ENCODE measurements at regions not wholly inside any gene's neighbourhood (a gene's known extent, or its start where the extent isn't known, plus 50 kb on each side); places are given as distances from the start of the nearest gene placed in this dataset.
"Not testable (repeated sequence)": the region's sequence is repeated elsewhere in the genome, so short reads cannot be mapped to it uniquely, and the experiment has no call there.

GRCh38 chr10:117492504-117492903, 50.0 kb upstream of the EMX2 start:
- DNase-seq = no peak

GRCh38 chr10:117488004-117488403, 54.5 kb upstream of the EMX2 start:
- no peak for DNase-seq

GRCh38 chr10:117486606-117487005, 55.9 kb upstream of the EMX2 start:
- no peak for DNase-seq

GRCh38 chr10:117483056-117483590, 59.4 kb upstream of the EMX2 start:
- no peak for DNase-seq

GRCh38 chr10:117481011-117481410, 61.5 kb upstream of the EMX2 start:
- not testable (repeated sequence) for DNase-seq

DNA sequence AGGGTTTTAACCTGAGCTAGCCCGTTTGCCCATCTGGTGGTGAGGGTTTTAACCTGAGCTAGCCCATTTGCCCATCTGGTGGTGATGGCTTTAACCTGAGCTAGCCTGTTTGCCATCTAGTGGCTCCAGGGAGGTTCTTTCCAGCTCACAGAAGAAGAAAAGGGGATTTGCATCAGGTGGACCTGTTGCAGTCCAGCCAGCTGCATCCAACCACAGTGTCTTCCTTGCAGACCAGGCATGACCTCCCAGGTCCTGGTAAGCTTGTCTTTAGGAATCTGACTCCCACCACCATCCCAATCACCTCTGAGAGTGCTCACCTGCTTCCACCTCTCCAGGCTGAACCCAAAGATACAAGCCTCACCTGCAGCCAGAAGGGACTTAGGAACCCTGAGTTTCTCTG, 62.4 kb upstream of the EMX2 start:
- DNase-seq = no peak

- no peak for DNase-seq
Measured at GRCh38 chr10:117477961-117478670, 64.4 kb upstream of the EMX2 start.

DNA sequence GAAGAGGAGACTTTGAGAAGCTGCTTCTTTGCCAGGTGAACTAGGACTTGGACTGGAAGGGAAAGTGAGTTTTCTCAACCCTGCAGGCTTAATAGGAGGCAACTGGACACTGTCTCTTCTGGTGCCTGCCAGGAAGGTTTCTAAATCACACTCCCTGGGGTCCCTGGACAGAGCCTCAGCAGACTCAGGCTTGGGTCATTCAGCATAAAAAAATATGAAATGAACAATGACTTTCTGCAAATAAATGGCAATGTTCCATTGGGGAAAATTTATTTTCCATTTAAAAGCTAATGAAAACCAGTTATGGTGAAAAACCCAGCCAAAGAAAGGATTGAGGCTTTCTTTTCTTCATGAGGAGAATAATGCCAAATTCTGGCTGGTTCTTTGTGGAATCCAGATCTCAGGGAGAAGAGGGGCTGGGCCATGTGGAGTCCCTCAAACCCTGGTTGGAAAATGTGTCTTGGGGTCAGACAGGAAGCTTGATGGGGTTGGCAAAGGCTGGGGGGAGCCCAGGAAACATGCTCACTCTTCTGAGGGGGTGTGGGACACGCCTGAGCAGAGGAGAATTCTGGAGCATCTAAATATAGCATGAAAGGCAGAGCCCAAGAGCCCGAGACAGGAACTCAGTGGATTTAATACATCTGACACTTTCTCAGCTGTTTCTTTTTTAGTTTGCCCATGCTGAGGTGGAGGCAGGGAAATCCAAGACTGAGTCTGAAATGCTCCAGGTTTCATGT, 65.2 kb upstream of the EMX2 start:
- DNase-seq = no peak

- no peak for DNase-seq
Measured at GRCh38 chr10:117476716-117477115, 65.8 kb upstream of the EMX2 start.

DNA sequence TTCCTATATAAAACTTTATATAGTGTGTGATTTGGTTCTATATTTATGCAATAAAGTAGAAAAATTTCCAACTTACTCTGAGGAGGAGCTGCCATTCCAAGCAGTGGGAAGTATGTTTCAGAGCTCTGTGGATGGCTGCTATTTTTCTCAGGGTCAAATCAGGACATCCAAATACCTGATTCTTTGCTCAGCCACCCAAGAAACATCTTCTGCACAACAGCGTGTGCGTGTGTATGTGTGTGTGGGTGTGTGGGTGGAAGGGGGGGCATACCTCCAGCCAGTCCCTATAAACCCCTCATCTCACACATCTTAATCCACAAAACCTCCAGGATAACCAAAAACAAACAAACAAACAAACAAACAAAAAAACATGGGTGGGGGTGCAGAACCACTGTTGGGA, 66.3 kb upstream of the EMX2 start:
- no peak for DNase-seq

DNA sequence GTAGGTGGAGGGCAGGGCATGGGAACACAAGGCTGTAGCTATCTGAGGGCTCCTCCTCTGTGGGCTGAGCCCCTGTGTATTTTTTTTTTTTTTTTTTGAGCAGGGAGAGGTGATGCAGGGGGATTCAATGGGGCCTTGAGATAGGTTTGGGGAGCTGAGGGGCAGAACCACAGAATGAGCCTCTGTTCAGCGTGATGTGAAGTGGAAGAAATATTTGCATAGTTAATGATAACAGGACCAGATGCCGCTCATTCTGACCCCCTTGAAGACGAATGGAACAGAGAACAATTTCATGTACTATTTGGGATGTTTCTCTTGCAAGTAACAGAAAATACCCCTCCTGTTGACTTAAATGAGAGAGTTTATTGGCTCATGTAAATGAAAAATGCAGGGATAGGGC, 69.7 kb upstream of the EMX2 start:
- no peak for DNase-seq

DNA sequence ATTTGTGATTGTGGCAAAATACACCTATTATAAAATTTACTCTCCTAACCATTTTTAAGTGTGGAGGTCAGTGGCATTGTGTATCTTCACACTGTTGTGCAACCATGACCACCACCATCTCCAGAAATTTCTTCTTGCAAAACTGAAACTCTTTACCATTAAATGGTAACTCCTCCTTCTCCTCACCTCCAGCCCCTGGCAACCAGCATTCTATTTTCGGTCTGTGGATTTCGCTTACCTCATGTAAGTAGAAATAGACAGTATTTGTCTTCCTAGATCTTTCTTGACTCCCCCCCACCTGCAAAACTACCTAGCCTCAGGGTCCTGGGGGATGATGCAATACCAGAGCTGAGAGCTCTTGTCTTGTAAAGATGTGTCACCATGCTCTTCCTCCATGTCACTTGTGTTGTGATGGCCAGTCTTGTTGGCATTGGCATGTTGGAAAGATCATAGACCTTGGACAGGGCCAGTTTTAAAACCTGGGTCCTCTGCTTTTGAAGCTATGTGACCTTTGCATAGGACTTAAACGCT, 71.1 kb upstream of the EMX2 start:
- DNase-seq = no peak

DNA sequence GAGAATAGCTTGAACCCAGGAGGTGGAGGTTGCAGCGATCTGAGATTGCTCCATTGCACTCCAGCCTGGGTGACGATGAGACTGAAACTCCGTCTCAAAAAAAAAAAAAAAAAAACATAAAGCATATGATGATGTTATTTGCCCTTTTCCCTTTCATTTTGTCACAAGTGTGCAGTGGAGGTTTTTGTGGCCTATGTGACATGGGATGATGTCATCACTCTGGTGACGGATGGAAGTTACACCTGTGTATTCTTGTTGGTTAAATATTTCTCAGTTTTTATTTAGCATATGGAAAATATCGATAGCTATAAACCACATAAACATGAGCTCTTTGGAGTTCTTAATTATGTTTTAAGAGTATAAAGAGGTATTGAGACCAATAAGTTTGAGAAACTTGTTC, 71.8 kb upstream of the EMX2 start:
- no peak for DNase-seq

GRCh38 chr10:117468665-117469064, 73.9 kb upstream of the EMX2 start:
- DNase-seq = no peak

- DNase-seq = no peak
Measured at GRCh38 chr10:117464176-117464575, 78.4 kb upstream of the EMX2 start.

DNA sequence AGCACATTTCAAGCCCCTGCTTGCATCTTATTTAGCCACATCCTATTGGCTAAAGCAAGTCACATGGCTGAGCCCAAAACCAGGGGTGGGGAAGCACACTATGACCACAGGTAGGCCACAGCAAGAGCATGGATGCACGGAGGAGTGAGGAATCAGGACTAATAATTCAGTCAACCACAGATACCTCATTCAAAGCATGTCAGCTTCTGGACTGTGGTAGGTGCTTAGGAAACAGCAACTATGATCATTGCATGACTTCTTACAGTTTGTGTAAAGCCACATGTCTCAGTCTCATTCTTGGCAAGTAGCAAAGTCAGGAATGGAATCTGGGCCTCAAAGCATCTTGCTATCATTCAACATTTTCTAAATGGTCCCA, 79.0 kb upstream of the EMX2 start:
- no peak for DNase-seq

- DNase-seq = no peak
Measured at GRCh38 chr10:117462816-117463544, 79.6 kb upstream of the EMX2 start.

DNA sequence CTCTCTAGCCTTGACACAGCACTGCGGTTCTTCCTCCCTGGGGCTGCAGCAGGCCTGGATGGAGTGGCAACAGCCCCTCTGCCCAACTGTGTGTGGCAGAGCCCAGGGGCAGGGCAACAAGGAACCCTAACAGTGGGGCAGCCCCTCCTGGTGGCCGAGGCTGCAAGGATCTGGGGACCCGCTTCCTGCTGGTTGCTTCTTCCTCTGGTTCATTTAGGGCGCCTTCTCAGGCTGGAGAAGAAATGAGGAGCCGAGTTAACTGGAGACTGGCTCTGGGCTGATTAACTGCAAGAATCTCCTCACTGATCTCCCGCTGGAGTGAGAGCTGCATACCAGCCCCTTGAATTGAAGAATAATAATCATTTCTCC, 80.1 kb upstream of the EMX2 start:
- no peak for DNase-seq

DNA sequence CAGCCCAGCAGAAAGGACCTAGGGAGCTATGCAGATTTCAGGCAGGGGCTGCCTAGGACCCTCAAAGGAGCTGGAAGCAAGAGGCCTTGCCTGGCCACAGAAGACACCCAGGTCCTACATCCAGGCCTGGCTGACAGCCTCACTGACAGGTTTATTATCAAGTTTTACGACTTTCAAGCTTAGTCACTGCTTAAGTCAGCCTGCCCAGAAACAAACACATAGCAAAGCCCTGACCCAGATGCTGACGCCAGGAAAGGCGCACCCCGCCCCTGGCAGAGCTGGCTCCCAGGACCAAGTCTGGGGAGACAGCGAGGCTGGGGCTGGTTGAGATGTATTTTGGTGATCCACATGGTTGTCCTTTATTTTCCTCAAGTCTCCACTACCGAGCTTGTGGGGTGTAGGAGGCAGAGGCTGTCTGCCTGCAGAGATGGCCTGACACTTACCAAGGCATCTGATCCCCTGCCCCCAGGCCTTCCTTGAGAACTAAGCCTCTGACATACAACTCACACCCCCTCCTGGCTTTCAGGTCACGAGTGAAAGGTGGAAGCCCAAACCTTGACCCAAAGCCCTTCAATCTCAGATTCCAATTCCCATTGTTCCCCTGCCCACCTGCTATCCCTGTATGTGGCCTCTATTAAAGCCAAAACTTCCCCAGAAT, 80.7 kb upstream of the EMX2 start:
- DNase-seq = no peak

GRCh38 chr10:117460846-117461765, 81.4 kb upstream of the EMX2 start:
- DNase-seq = no peak

DNA sequence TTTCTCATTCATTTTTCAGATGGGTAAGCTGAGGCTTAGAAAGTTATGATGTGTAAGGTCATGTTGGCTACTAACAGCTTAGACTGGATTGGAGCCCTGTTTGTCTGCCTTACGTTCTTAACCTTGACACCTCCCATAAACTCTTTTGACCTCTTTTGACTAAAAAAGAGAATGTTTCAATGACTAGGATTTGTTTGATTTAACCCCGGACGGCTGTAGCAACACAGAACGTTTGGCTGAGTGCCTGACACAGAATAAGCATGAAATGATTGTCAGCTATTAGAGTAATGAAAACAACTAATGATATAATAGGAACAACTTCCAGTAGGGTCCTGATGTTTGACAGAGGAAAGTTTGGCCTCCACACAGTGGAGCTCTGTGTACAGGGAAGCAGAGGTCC, 83.3 kb upstream of the PDZD8 start:
- no peak for DNase-seq

GRCh38 chr10:117457932-117458331, 82.7 kb upstream of the PDZD8 start:
- no peak for DNase-seq
